Heart left ventricle (tissue), 16 donors: ENCODE measurements at regions not wholly inside any gene's neighbourhood (a gene's known extent, or its start where the extent isn't known, plus 50 kb on each side); places are given as distances from the start of the nearest gene placed in this dataset.

Source experiments
- ATAC-seq, 4 donors: fragments of 200-7000 bp; cut with Tn5 transposase; one replicate each; pipeline ENCODE4 v1.9.1; 2020 to 2022; ENCODE audit warnings: moderate library complexity in 4 of 4, mild to moderate bottlenecking in 3 of 4, moderate number of reproducible peaks in 1 of 4
- DNase-seq, 5 donors: peaks; one replicate each; pipeline ENCODE4 v3.0.0-alpha.2; 2020
- H3K27ac ChIP-seq, 12 donors: fragments of 200-600 bp; sonication (generic) in 4 of 12; one replicate each; pipeline versions ENCODE4 v1.5.0 to v1.8.0; 2016 to 2022; ENCODE audit warnings: mild to moderate bottlenecking in 2 of 12
- H3K27me3 ChIP-seq, 9 donors: fragments of 200-600 bp; sonication (generic) in 2 of 9; one replicate each; pipeline versions ENCODE4 v1.5.1 to v1.8.0; 2016 to 2022; ENCODE audit warnings: mild to moderate bottlenecking in 3 of 9
- H3K36me3 ChIP-seq, 9 donors: fragments of 200-600 bp; sonication (generic) in 2 of 9; one replicate each; pipeline versions ENCODE4 v1.5.0 to v1.8.0; 2018 to 2022; ENCODE audit warnings: mild to moderate bottlenecking in 2 of 9
- H3K4me1 ChIP-seq, 12 donors: fragments of 200-600 bp; sonication (generic) in 4 of 12; one replicate each; pipeline versions ENCODE4 v1.5.0 to v1.8.0; 2016 to 2022; ENCODE audit warnings: mild to moderate bottlenecking in 3 of 12
- H3K4me3 ChIP-seq, 12 donors: fragments of 200-600 bp; sonication (generic) in 4 of 12; one replicate each; pipeline versions ENCODE4 v1.5.0 to v1.8.0; 2017 to 2022; ENCODE audit warnings: mild to moderate bottlenecking in 9 of 12, moderate library complexity in 4 of 12
- H3K9me3 ChIP-seq, 12 donors: fragments of 200-600 bp; sonication (generic) in 4 of 12; one replicate each; pipeline versions ENCODE4 v1.5.0 to v1.8.0; 2016 to 2022; ENCODE audit warnings: mild to moderate bottlenecking in 1 of 12
- POLR2A ChIP-seq, 2 donors: fragments of 450-650 bp; IDR thresholded peaks; one replicate each; pipeline ENCODE4 v1.6.1; 2017; ENCODE audit warnings: antibody characterized with exemption in 2 of 2, mild to moderate bottlenecking in 2 of 2, moderate library complexity in 2 of 2
- WGBS, 4 donors: extraction: QIAGEN DNeasy Blood & Tissue Kit in 2 of 4; methylation state at CpG; one replicate each; pipeline versions ENCODE4 v1.1.5 to v1.1.7; 2013 to 2018; 5-methylcytosine and 5-hydroxymethylcytosine counted together
- intact Hi-C, 10 donors: fragments of 100-400 bp; cut with DNase I; formaldehyde crosslinking; loops; one replicate each; pipeline versions ENCODE4 v1.11.1 to v1.14.2; 2022
- TF ChIP-seq, protein P1 (sequence below), 12 donors: fragments of 200-600 bp; sonication (generic) in 4 of 12; IDR thresholded peaks; one replicate each; pipeline versions ENCODE4 v1.5.0 to v1.8.0; 2018 to 2022; ENCODE audit warnings: antibody characterized with exemption in 12 of 12, mild to moderate bottlenecking in 5 of 12
- donor health status: ischemic (EF 13 %, LVEDD 7.1; RV severe dilation, severe dysfunction).
- donor health status: healthy with polysubstance abuse.
- donor health status: DM: no; HTN: yes; CAD: no.
- donor health status: DM: no; HTN: no; CAD: no.
- donor health status: ischemic (EF 25% LVEDD 6.9; RV normal size, moderate dysfunction).
- donor health status: ischemic (EF 25% LVEDD 5.7; RV mildly dilated, moderate dysfunction).
- donor health status: healthy.
- donor health status: DM: yes; HTN: yes; CAD: no.
- donor health status: ischemic (EF 35%, LVEDD 5.7; RV mildly dilated, moderate dysfunction).
- donor health status: nonischemic (EF 11% LVEDD 7.7; RV severe dilation, severe dysfunction).
- donor health status: DM: yes; HTN: yes; CAD: no.
- donor health status: PGD.
- donor health status: ischemic (EF 29% LVEDD 5.4; RV normal size, mild dysfunction).
- donor health status: nonischemic (EF 23%, LVEDD 6.1; RV moderate dilation, normal function).

DNA sequence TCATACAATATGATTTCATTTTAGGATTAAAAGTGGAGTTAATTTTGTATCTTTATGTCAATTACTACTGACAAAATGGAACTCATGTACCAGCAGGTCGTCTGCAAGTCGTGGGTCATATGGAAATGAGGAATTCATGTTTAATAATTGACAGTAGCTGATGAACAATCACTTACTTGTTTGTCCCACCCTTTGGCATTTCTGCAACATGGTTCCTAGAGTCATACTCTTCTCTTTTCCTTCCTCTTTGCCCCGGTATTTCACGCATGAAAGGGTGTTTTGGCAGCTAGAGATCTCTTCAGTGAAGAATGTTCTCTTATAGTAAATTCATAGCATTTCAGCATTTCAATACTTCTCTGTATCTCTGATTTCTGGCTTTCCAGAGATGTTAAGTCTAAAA is 133.3 kb upstream of the SLC24A5 start:
- no peak for ATAC-seq
- intact Hi-C loops: loop anchor here (2.0 to 10.0 kb wide), 12 partner anchors 270 to 1673 kb away; partner anchors contain the start of gene SEMA6D (in 5 of the 10)

DNA sequence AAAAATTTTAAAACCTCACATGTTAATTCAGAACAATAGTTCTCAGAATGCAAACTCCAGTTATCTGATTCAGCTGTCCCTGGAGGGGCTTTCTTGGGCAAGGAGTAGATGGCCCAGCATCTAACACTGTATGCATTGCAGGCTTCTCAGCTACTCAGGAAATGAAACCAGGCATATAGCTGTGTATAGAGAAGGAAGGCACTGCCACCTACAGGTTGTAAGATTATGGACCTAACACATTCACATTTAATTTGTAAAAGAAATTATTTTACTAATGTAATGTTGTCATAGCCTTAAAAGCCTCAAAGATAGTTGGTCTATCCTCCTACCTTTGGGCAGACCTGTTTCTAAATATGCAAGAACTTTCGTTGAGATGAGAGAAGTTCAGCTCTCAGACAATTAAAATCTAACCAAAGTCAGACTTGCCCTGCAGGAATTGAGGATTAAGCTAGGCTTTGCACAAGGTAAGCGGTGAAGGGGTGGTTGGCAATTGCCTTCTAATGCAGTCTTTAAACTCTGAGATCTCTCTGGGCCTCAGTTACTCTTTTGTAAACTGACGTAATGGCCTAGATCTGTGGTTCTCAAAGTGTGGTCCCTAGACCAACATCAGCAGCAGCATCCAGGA is 132.8 kb upstream of the SLC24A5 start:
- Histone ChIP-seq H3K9me3 (no peaks in the 10 kb centered on the region), H3K27ac (no peak overlapping the region), H3K4me1 (no peaks in the 10 kb centered on the region), H3K4me3 (no peak overlapping the region), H3K36me3 (no peaks in the 10 kb centered on the region), H3K27me3 (no peaks in the 10 kb centered on the region)
- intact Hi-C loops: loop anchor here (1.0 to 10.0 kb wide), 17 partner anchors 271 to 1673 kb away; partner anchors contain the start of gene SEMA6D (in 5 of the 10)
- WGBS, 4 donors: 51 to 59% (median 58%) methylated on average over 3 of the region's 3 CpGs
- peak; percentile 75 to 94 (median 88) for ATAC-seq
- TF ChIP-seq POLR2A (IDR thresholded peaks at IDR 0.05): no peak
- TF ChIP-seq, protein P1, sequence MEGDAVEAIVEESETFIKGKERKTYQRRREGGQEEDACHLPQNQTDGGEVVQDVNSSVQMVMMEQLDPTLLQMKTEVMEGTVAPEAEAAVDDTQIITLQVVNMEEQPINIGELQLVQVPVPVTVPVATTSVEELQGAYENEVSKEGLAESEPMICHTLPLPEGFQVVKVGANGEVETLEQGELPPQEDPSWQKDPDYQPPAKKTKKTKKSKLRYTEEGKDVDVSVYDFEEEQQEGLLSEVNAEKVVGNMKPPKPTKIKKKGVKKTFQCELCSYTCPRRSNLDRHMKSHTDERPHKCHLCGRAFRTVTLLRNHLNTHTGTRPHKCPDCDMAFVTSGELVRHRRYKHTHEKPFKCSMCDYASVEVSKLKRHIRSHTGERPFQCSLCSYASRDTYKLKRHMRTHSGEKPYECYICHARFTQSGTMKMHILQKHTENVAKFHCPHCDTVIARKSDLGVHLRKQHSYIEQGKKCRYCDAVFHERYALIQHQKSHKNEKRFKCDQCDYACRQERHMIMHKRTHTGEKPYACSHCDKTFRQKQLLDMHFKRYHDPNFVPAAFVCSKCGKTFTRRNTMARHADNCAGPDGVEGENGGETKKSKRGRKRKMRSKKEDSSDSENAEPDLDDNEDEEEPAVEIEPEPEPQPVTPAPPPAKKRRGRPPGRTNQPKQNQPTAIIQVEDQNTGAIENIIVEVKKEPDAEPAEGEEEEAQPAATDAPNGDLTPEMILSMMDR (IDR thresholded peaks at IDR 0.05): peak; percentile 60 to 84 (median 74)
- peak in 2 of 5 donors; percentile 31 to 34 for DNase-seq

More for the DNA sequence above, 133.3 kb upstream of the SLC24A5 start:
- no peak for DNase-seq
- no peaks in the 10 kb centered on the region for H3K9me3 ChIP-seq
- WGBS, 4 donors: 59 to 67% (median 63%) methylated on average over 4 of the region's 4 CpGs
- no peaks in the 10 kb centered on the region for H3K27me3 ChIP-seq
- H3K4me1 ChIP-seq: no peaks in the 10 kb centered on the region
- TF ChIP-seq, protein P1 (IDR thresholded peaks at IDR 0.05): no peak
- no peak for TF ChIP-seq POLR2A (IDR thresholded peaks at IDR 0.05)
- H3K4me3 ChIP-seq: no peak overlapping the region
- H3K27ac ChIP-seq: no peak overlapping the region
- H3K36me3 ChIP-seq: no peaks in the 10 kb centered on the region

DNA sequence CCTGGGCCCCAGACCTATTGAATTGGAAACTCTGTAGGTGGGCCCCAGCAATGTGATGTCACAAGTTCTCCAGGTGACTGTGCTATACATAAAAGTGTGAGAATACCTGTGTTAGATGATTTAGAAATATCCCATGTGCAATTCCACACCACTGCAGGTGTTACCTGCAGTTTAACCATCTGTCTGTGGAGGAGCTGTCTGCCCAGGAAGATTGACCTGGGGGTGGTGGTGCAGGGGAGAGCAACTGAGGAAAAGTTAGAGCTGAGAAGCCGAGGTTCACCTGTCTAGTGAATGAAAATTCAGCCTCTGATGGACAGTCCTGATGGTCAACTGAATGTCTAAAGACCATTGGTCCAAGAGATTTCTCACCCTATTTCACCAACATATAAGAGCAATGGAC is 132.2 kb upstream of the SLC24A5 start:
- DNase-seq (no peak), ATAC-seq (no peak)
- no peaks in the 10 kb centered on the region for H3K36me3 ChIP-seq
- intact Hi-C loops: loop anchor here (1.0 to 10.0 kb wide), 15 partner anchors 271 to 1674 kb away; partner anchors contain the start of gene SEMA6D (in 5 of the 10)
- no peaks in the 10 kb centered on the region for H3K27me3 ChIP-seq
- H3K27ac ChIP-seq: no peak overlapping the region
- H3K4me1 ChIP-seq: no peaks in the 10 kb centered on the region
- H3K4me3 ChIP-seq: no peak overlapping the region
- TF ChIP-seq, protein P1 (IDR thresholded peaks at IDR 0.05): no peak
- TF ChIP-seq POLR2A (IDR thresholded peaks at IDR 0.05): no peak
- 56 to 73% (median 61%) methylated on average over 1 of the region's 1 CpG for WGBS, 4 donors
- H3K9me3 ChIP-seq: no peaks in the 10 kb centered on the region

DNA sequence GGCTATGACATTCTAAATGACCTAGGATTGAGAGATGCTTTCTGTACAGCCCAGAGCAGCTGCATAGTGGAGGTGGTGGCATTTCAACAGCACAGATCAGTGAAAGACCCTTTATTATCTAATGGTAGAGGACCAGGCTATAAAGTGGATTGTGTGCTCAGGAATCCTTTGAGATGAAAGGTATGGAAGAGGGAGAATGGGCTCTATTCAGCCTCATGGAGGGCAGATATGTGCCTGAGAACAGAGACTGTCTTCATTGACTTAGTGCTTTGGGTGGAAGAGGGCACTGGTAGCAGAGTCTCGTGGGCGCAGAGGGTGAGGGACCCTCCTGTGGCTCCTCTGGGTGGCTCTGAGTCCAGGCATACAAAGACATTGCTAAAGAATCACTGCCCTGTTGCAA is 130.0 kb upstream of the SLC24A5 start:
- no peaks in the 10 kb centered on the region for H3K36me3 ChIP-seq
- H3K4me3 ChIP-seq: no peak overlapping the region
- no peak for TF ChIP-seq POLR2A (IDR thresholded peaks at IDR 0.05)
- H3K27ac ChIP-seq: no peak overlapping the region
- DNase-seq (no peak), ATAC-seq (no peak)
- no peaks in the 10 kb centered on the region for H3K9me3 ChIP-seq
- intact Hi-C loops: loop anchor here in 1 of 10 donors (2.0 kb wide), 1 partner anchor 520 kb away; no protein-coding TSS in a partner anchor
- H3K4me1 ChIP-seq: no peaks in the 10 kb centered on the region
- no peaks in the 10 kb centered on the region for H3K27me3 ChIP-seq
- WGBS, 4 donors: 89 to 98% (median 97%) methylated on average over 2 of the region's 2 CpGs
